ENCODE measurements at regions not wholly inside any gene's neighbourhood (a gene's known extent, or its start where the extent isn't known, plus 50 kb on each side); places are given as distances from the start of the nearest gene placed in this dataset.

DNA sequence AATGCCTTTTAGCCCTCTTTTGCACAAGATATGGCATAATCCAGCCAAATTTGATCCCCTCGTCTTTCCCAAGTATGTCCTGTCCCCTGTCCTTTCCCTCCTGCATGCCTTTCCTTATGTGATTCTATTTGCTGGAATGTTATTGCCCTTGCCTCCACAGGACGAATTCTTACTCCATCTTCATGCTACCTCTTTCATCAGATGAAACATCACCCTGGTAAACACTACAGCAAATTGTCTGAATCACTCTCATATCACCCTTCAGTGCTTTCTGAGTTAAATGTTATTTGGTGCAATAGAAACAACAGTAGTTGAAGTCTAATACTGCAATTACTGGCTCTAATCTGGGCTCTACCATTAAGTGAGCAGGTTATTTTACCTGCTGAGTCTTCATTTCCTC is 52.2 kb upstream of the FAT1 start:
- H3K9me3 ChIP-seq (ENCODE audit: control insufficient read depth, insufficient read depth, low read length) = no peaks in the 10 kb centered on the region
- no peak overlapping the region for H3K27ac ChIP-seq (ENCODE audit: low read length)
- no peak for DNase-seq (ENCODE audit: low read depth, low spot score)
- no peak overlapping the region for H3K4me3 ChIP-seq (ENCODE audit: low read length)
- H3K4me1 ChIP-seq (ENCODE audit: control insufficient read depth, insufficient read depth, low read length) = no peaks in the 10 kb centered on the region
- 0 out of 2 replicates have a peak, but pooled peaks cover 1% of the 10 kb centered on the region for H3K27me3 ChIP-seq (ENCODE audit: control insufficient read depth, insufficient read depth, low read length)
- no CpG with 5 or more reads among the region's 2 CpGs for WGBS (ENCODE audit: insufficient coverage, insufficient read length)
- no peaks in the 10 kb centered on the region for H3K36me3 ChIP-seq (ENCODE audit: control insufficient read depth, insufficient read depth, low read length)

DNA sequence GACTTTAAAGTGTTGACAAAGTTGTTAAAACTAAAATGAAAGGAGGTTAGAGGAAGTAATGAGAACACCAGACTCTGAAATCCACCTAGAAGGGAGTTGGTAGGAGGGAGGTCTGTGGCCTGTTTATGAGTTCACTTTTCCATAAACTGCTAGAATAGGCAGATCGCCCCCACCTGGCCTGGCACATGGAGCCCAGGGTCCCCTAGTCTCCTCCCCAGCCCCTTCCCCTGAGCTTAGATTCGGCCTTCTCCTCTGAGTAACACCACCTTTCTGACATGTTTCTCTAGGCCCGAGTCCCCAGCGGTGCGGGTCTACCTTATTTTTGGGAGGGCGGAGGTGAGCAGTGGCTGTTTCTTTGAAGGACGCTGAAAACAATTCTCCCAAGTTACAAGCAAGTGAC is 54.5 kb upstream of the FAT1 start:
- Histone ChIP-seq H3K4me1 (ENCODE audit: control insufficient read depth, insufficient read depth, low read length) (no peaks in the 10 kb centered on the region), H3K4me3 (ENCODE audit: low read length) (no peak overlapping the region), H3K9me3 (ENCODE audit: control insufficient read depth, insufficient read depth, low read length) (no peaks in the 10 kb centered on the region), H3K27ac (ENCODE audit: low read length) (no peak overlapping the region), H3K27me3 (ENCODE audit: control insufficient read depth, insufficient read depth, low read length) (0 out of 2 replicates have a peak, but pooled peaks cover 1% of the 10 kb centered on the region), H3K36me3 (ENCODE audit: control insufficient read depth, insufficient read depth, low read length) (no peaks in the 10 kb centered on the region)
- no CpG with 5 or more reads among the region's 7 CpGs for WGBS (ENCODE audit: insufficient coverage, insufficient read length)
- DNase-seq (ENCODE audit: low read depth, low spot score) = no peak

DNA sequence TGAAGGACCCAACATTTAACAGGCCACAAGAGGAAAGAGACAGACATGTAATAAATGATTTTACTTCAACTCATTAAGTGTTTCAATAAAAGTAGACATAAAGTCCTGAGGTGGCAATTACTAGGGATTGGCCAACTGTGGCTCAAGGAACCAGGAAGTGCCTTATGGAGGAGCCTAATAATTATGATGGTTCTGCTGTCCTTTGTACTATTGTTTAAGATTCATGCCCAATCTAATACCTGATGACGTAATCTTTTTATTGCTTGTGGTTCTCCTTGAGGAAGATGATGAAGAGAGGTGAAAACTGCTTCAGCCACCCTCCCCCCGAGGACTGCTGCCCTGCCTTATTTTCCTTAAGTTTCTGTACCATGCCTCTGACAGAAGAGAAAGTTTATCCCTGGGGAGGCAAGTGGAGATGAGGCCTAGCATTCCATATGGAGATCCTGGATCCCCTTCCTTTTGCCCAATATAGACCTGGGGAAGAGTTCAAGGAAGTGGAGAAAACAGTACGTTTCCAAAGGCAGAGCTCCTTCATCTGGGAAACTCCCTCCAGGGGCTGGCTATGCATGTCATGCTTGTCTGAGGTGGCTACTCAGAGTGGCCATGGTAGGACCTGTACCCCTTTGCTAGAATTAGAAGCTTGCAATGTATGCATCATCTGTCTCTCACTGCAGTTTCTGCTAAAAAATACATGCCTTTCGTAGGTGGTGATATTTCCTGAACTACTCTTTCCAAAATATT is 56.8 kb upstream of the FAT1 start:
- Histone ChIP-seq H3K4me1 (ENCODE audit: control insufficient read depth, insufficient read depth, low read length) (no peaks in the 10 kb centered on the region), H3K27ac (ENCODE audit: low read length) (no peak overlapping the region), H3K9me3 (ENCODE audit: control insufficient read depth, insufficient read depth, low read length) (no peaks in the 10 kb centered on the region), H3K36me3 (ENCODE audit: control insufficient read depth, insufficient read depth, low read length) (no peaks in the 10 kb centered on the region), H3K4me3 (ENCODE audit: low read length) (no peak overlapping the region), H3K27me3 (ENCODE audit: control insufficient read depth, insufficient read depth, low read length) (0 out of 2 replicates have a peak, but pooled peaks cover 1% of the 10 kb centered on the region)
- no peak for DNase-seq (ENCODE audit: low read depth, low spot score)
- no CpG with 5 or more reads among the region's 4 CpGs for WGBS (ENCODE audit: insufficient coverage, insufficient read length)

DNA sequence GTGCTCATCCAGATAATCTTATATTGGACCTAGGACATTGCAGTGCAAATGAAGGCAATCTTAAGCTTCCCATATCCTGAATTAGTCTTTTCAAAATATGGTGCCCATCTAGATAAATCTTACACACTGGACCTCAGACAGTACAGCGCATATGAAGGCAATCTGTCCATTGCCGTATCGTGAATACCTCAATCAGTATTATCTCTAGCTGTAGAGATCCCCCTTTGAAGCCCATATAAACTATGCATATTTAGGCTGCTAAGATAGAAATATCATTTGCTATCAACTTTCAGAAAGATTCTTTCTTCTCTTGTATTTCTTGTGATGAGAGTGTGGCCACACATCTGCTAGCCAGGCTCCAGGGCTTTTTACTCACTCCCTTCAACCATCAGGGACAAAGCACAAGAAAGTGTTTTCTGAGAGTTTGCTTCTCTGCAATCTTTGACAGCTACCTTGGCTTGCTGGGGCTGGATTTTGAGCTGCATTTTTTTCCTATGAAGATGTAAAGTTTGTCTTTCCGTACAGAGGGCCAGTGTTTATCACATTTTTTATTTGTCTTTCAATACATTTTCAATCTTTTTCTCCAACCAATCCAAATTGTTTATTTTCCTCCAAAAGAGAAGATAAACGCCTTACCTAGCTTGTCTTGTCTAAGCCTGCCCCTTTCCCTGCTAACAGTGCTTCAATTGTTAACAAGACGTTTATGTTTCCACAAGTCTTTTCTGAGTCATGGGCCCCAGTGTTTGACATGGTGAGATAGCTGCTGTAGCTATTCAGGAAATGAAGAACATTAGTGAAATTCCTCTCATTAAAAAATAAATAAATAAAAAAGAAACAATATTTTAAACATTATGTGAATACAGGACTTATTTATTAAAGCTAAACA is 57.6 kb upstream of the FAT1 start:
- H3K27ac ChIP-seq (ENCODE audit: low read length) = no peak overlapping the region
- H3K4me3 ChIP-seq (ENCODE audit: low read length) = no peak overlapping the region
- no peaks in the 10 kb centered on the region for H3K4me1 ChIP-seq (ENCODE audit: control insufficient read depth, insufficient read depth, low read length)
- WGBS (ENCODE audit: insufficient coverage, insufficient read length) = 100% methylated on average over 1 of the region's 6 CpGs
- H3K36me3 ChIP-seq (ENCODE audit: control insufficient read depth, insufficient read depth, low read length) = no peaks in the 10 kb centered on the region
- H3K9me3 ChIP-seq (ENCODE audit: control insufficient read depth, insufficient read depth, low read length) = no peaks in the 10 kb centered on the region
- H3K27me3 ChIP-seq (ENCODE audit: control insufficient read depth, insufficient read depth, low read length) = 0 out of 2 replicates have a peak, but pooled peaks cover 1% of the 10 kb centered on the region
- no peak for DNase-seq (ENCODE audit: low read depth, low spot score)

DNA sequence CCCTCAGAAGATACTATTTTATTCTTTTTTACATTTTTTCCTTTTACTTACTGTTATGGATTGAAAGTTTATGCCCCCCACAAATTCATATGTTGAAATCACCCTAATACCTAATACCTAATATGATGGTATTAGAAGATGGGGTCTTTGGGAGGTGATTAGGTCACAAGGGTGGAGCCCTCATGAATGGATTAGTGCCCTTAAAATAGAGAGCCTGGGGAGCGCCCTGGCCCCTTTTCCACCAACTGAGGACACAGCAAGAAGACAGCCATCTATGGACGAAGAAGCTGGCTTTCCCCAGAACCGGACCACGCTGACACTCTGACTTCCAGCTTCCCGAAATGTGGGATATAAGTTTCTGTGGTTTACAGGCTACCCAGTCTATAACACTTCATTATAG is 58.6 kb upstream of the FAT1 start:
- H3K27me3 ChIP-seq (ENCODE audit: control insufficient read depth, insufficient read depth, low read length) = 0 out of 2 replicates have a peak, but pooled peaks cover 1% of the 10 kb centered on the region
- no CpG with 5 or more reads among the region's 5 CpGs for WGBS (ENCODE audit: insufficient coverage, insufficient read length)
- no peak overlapping the region for H3K27ac ChIP-seq (ENCODE audit: low read length)
- H3K9me3 ChIP-seq (ENCODE audit: control insufficient read depth, insufficient read depth, low read length) = no peaks in the 10 kb centered on the region
- no peaks in the 10 kb centered on the region for H3K4me1 ChIP-seq (ENCODE audit: control insufficient read depth, insufficient read depth, low read length)
- H3K36me3 ChIP-seq (ENCODE audit: control insufficient read depth, insufficient read depth, low read length) = no peaks in the 10 kb centered on the region
- no peak overlapping the region for H3K4me3 ChIP-seq (ENCODE audit: low read length)
- no peak for DNase-seq (ENCODE audit: low read depth, low spot score)

DNA sequence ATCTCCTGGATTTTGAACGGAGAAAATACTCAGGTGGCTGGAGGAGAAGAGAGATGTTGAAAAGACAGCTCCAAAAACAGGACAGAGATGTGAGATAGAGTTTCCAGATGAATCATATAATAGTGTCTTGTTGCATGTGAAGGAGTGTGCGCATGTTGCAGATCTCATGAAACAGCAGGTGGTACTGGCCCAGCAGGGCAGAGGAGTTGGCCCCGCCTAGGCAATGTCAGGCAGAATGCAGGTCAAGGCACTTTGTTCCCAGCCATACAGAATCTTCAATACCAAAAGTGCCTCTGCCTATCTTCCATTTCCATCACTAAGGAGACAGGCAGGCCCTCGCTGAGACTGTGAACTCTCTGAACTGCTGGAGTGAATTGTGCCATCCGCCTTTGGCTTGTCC is 63.9 kb upstream of the FAT1 start:
- no peaks in the 10 kb centered on the region for H3K36me3 ChIP-seq (ENCODE audit: control insufficient read depth, insufficient read depth, low read length)
- DNase-seq (ENCODE audit: low read depth, low spot score) = no peak
- H3K27ac ChIP-seq (ENCODE audit: low read length) = no peak overlapping the region
- H3K4me1 ChIP-seq (ENCODE audit: control insufficient read depth, insufficient read depth, low read length) = no peaks in the 10 kb centered on the region
- no CpG with 5 or more reads among the region's 5 CpGs for WGBS (ENCODE audit: insufficient coverage, insufficient read length)
- H3K4me3 ChIP-seq (ENCODE audit: low read length) = no peak overlapping the region
- H3K27me3 ChIP-seq (ENCODE audit: control insufficient read depth, insufficient read depth, low read length) = no peaks in the 10 kb centered on the region
- H3K9me3 ChIP-seq (ENCODE audit: control insufficient read depth, insufficient read depth, low read length) = no peaks in the 10 kb centered on the region

DNA sequence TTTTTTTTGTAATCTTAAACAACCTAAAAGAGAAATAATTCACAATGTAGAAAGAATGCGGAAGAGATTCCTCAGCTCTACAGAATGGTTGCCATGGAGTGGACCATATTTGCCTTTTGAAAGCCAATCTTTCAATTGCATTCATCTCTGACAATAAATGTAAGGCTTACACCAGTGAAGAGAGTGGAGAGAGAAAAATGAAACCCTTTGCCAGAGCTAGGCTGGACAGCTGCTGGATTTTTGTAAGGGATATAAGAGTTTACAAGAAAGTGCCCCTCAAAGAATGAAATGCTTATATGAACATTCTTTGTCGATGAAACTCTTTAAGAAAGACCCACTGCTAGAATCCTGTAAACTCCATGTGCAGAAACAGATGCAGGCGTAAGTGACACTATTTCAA is 66.0 kb upstream of the FAT1 start:
- Histone ChIP-seq H3K27ac (ENCODE audit: low read length) (no peak overlapping the region), H3K27me3 (ENCODE audit: control insufficient read depth, insufficient read depth, low read length) (no peaks in the 10 kb centered on the region), H3K9me3 (ENCODE audit: control insufficient read depth, insufficient read depth, low read length) (no peaks in the 10 kb centered on the region), H3K4me1 (ENCODE audit: control insufficient read depth, insufficient read depth, low read length) (no peaks in the 10 kb centered on the region), H3K4me3 (ENCODE audit: low read length) (no peak overlapping the region), H3K36me3 (ENCODE audit: control insufficient read depth, insufficient read depth, low read length) (no peaks in the 10 kb centered on the region)
- no CpG with 5 or more reads among the region's 3 CpGs for WGBS (ENCODE audit: insufficient coverage, insufficient read length)
- DNase-seq (ENCODE audit: low read depth, low spot score) = no peak

DNA sequence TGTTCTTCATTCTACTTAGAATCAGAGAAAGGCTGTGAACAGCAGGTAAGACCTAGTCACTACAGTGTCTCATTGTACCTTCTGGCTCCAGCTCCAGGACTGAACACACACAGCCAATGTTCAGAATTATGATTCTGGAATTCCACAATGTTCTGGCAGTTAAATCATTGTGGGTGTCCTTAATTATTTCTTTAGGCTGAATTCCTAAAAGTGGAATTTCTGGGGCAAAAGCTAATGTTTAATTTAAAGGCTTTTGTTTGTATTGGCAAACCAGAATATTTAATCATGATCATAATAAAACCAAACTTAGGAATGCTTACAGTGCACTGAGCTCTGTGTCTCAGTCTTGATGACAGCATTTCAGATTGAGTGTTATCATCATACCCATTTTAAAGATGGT is 67.0 kb upstream of the FAT1 start:
- DNase-seq (ENCODE audit: low read depth, low spot score) = no peak
- no peaks in the 10 kb centered on the region for H3K27me3 ChIP-seq (ENCODE audit: control insufficient read depth, insufficient read depth, low read length)
- no peak overlapping the region for H3K4me3 ChIP-seq (ENCODE audit: low read length)
- no peaks in the 10 kb centered on the region for H3K4me1 ChIP-seq (ENCODE audit: control insufficient read depth, insufficient read depth, low read length)
- no peaks in the 10 kb centered on the region for H3K9me3 ChIP-seq (ENCODE audit: control insufficient read depth, insufficient read depth, low read length)
- H3K27ac ChIP-seq (ENCODE audit: low read length) = no peak overlapping the region
- H3K36me3 ChIP-seq (ENCODE audit: control insufficient read depth, insufficient read depth, low read length) = no peaks in the 10 kb centered on the region

DNA sequence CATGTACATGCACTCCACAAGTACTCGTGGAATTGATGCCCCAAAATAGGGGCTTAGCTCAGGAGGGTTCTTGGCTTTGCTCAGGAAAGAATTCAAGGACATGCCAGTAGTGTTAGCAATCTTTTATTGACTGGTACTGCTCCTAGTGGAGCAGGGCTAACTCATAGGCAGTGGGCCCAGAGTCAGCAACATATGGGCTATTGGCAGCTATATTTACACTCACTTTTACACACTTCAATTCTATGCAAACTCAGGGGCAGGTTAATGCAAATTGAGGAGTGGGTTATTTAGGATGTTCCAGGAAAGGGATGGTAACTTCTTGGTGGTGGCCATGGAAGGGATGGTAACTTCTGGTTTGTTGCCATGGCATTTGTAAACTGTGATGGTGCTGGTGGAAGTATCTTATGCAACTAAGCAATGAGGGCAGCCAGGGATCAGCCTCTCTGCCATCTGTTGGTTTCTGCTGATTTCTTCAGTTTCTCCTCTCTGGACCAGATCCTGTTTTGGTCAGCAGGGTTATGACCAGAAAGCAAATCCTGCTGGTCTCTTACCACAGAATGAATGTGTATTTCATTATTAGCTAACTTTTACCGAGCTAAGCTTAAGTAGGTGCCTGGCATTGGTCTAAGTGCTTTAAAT is 69.2 kb upstream of the FAT1 start:
- H3K4me3 ChIP-seq (ENCODE audit: low read length) = no peak overlapping the region
- no peaks in the 10 kb centered on the region for H3K27me3 ChIP-seq (ENCODE audit: control insufficient read depth, insufficient read depth, low read length)
- no peak overlapping the region for H3K27ac ChIP-seq (ENCODE audit: low read length)
- H3K36me3 ChIP-seq (ENCODE audit: control insufficient read depth, insufficient read depth, low read length) = no peaks in the 10 kb centered on the region
- no peaks in the 10 kb centered on the region for H3K9me3 ChIP-seq (ENCODE audit: control insufficient read depth, insufficient read depth, low read length)
- no CpG with 5 or more reads among the region's 2 CpGs for WGBS (ENCODE audit: insufficient coverage, insufficient read length)
- no peak for DNase-seq (ENCODE audit: low read depth, low spot score)
- no peaks in the 10 kb centered on the region for H3K4me1 ChIP-seq (ENCODE audit: control insufficient read depth, insufficient read depth, low read length)

DNA sequence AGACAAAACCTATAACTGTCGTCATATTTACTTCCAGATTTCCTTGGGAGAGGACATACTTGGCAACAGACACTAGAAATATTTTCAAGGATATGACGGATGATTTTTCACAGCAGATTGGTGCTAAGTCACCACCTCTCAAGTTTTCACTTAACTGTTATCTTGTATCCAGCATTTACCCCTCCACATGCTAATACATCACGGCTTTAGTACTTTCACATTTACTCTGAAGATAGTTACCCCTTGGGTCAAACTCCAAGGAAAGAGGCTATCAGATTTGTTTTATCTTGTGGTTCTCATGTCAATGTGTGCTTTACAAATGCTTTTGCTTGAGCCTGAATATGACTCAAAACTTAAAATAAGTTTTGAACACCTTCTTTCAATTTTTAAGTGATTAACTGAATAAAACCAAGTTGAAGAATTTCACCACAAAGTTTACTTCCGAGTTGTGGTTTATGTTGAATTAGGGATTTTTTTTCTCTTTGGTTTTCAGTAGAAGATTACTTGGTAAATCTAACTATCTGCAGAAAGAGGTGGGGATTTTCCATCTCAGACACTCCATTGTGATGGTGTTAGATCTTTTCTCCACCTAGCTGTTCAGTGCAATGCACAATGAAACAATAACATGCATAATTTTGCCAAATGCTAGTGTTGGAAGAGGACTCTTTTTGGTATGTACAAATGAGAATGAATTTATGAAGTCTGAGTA is 75.4 kb upstream of the FAT1 start:
- Histone ChIP-seq H3K27me3 (ENCODE audit: control insufficient read depth, insufficient read depth, low read length) (no peaks in the 10 kb centered on the region), H3K4me3 (ENCODE audit: low read length) (no peak overlapping the region), H3K36me3 (ENCODE audit: control insufficient read depth, insufficient read depth, low read length) (no peaks in the 10 kb centered on the region), H3K4me1 (ENCODE audit: control insufficient read depth, insufficient read depth, low read length) (no peaks in the 10 kb centered on the region), H3K27ac (ENCODE audit: low read length) (no peak overlapping the region), H3K9me3 (ENCODE audit: control insufficient read depth, insufficient read depth, low read length) (no peaks in the 10 kb centered on the region)
- no CpG with 5 or more reads among the region's 4 CpGs for WGBS (ENCODE audit: insufficient coverage, insufficient read length)
- DNase-seq (ENCODE audit: low read depth, low spot score) = no peak

Measured in iPS DF 6.9 (cell line).